ENCODE measurements at regions not wholly inside any gene's neighbourhood (a gene's known extent, or its start where the extent isn't known, plus 50 kb on each side); places are given as distances from the start of the nearest gene placed in this dataset.

DNA sequence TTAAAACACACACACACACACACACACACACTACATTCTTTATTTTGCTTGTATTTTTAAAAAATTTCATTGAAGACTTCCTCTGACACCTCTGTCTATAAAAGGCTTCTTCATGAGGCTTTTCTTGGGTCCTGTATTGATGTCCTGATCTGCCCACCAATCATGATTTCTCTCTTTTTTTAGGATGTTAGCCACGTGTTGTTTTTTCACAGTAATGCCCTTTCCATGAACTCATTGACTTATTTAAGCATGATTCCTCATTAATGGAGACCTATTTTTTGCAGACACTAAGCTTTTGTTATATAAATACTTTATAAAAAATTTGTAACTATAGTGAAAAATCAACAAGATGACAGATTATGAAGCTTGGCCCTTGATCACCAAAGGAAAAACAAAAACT is 173.8 kb upstream of the CNTNAP5 start:
- TF ChIP-seq, protein P1, sequence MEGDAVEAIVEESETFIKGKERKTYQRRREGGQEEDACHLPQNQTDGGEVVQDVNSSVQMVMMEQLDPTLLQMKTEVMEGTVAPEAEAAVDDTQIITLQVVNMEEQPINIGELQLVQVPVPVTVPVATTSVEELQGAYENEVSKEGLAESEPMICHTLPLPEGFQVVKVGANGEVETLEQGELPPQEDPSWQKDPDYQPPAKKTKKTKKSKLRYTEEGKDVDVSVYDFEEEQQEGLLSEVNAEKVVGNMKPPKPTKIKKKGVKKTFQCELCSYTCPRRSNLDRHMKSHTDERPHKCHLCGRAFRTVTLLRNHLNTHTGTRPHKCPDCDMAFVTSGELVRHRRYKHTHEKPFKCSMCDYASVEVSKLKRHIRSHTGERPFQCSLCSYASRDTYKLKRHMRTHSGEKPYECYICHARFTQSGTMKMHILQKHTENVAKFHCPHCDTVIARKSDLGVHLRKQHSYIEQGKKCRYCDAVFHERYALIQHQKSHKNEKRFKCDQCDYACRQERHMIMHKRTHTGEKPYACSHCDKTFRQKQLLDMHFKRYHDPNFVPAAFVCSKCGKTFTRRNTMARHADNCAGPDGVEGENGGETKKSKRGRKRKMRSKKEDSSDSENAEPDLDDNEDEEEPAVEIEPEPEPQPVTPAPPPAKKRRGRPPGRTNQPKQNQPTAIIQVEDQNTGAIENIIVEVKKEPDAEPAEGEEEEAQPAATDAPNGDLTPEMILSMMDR (conservative IDR thresholded peaks at IDR 0.05), result no peak
- TF ChIP-seq EZH2 (IDR thresholded peaks at IDR 0.05; ENCODE audit: low read depth), result no peak

Data from PC-9 (cell line).